ENCODE measurements at regions not wholly inside any gene's neighbourhood (a gene's known extent, or its start where the extent isn't known, plus 50 kb on each side); places are given as distances from the start of the nearest gene placed in this dataset.

- no peak for TF ChIP-seq CTCF (IDR thresholded peaks at IDR 0.05; ENCODE audit: extremely low read depth, missing control alignments)
- DNase-seq (ENCODE audit: low spot score) = no peak
These were observed 638.0 kb downstream of the OTOL1 start for GRCh38 chr3:162134571-162134970.

GRCh38 chr3:162136136-162136535, 639.5 kb downstream of the OTOL1 start:
- no peak for TF ChIP-seq CTCF (IDR thresholded peaks at IDR 0.05; ENCODE audit: extremely low read depth, missing control alignments)

GRCh38 chr3:162138509-162138908, 641.9 kb downstream of the OTOL1 start:
- no peak for TF ChIP-seq CTCF (IDR thresholded peaks at IDR 0.05; ENCODE audit: extremely low read depth, missing control alignments)
- DNase-seq (ENCODE audit: low spot score) = no peak

More at GRCh38 chr3:162136136-162136535, 639.5 kb downstream of the OTOL1 start:
- DNase-seq (ENCODE audit: low spot score) = no peak

GRCh38 chr3:162139841-162140240, 643.2 kb downstream of the OTOL1 start:
- TF ChIP-seq CTCF (IDR thresholded peaks at IDR 0.05; ENCODE audit: extremely low read depth, missing control alignments) = no peak

GRCh38 chr3:162141272-162141791, 644.7 kb downstream of the OTOL1 start:
- no peak for TF ChIP-seq CTCF (IDR thresholded peaks at IDR 0.05; ENCODE audit: extremely low read depth, missing control alignments)
- DNase-seq (ENCODE audit: low spot score) = no peak

More at GRCh38 chr3:162139841-162140240, 643.2 kb downstream of the OTOL1 start:
- no peak for DNase-seq (ENCODE audit: low spot score)

GRCh38 chr3:162142511-162142910, 645.9 kb downstream of the OTOL1 start:
- no peak for DNase-seq (ENCODE audit: low spot score)
- no peak for TF ChIP-seq CTCF (IDR thresholded peaks at IDR 0.05; ENCODE audit: extremely low read depth, missing control alignments)

GRCh38 chr3:162143180-162143579, 646.6 kb downstream of the OTOL1 start:
- DNase-seq (ENCODE audit: low spot score) = no peak
- no peak for TF ChIP-seq CTCF (IDR thresholded peaks at IDR 0.05; ENCODE audit: extremely low read depth, missing control alignments)
